Activated T-helper 1 cell treated with anti-CD3 and anti-CD28 coated beads, Interleukin-12 subunit alpha, Interleukin-12 subunit beta, Interleukin-2, Interleukin-4 antibody, amounts not matched to agents 30 ng/mL and 10 ng/mL and 1 ng/mL, durations not matched to agents 14 hours and 24 hours and 36 hours (primary cell): ENCODE measurements at regions not wholly inside any gene's neighbourhood (a gene's known extent, or its start where the extent isn't known, plus 50 kb on each side); places are given as distances from the start of the nearest gene placed in this dataset.
"Not testable (repeated sequence)": the region's sequence is repeated elsewhere in the genome, so short reads cannot be mapped to it uniquely, and the experiment has no call there.

Experiments used
- DNase-seq: peaks from one replicate; pipeline ENCODE4 v3.0.0; 2021; ENCODE audit warnings: low spot score
- H3K27ac Mint-ChIP-seq: one replicate; pipeline ENCODE4 v1.8.0; 2021; ENCODE audit warnings: mild to moderate bottlenecking, mixed read lengths
- H3K27me3 Mint-ChIP-seq: one replicate; pipeline ENCODE4 v1.8.0; 2022; ENCODE audit warnings: mild to moderate bottlenecking, moderate library complexity, mixed read lengths; ENCODE audit not compliant: insufficient read depth
- H3K36me3 Mint-ChIP-seq: one replicate; pipeline ENCODE4 v1.8.0; 2021; ENCODE audit warnings: low read depth, mixed read lengths
- H3K4me1 Mint-ChIP-seq: one replicate; pipeline ENCODE4 v1.8.0; 2021; ENCODE audit warnings: low read depth, mixed read lengths
- H3K4me3 Mint-ChIP-seq: one replicate; pipeline ENCODE4 v1.8.0; 2021; ENCODE audit warnings: mild to moderate bottlenecking, moderate library complexity, mixed read lengths
- H3K9me3 Mint-ChIP-seq: one replicate; pipeline ENCODE4 v1.8.0; 2021; ENCODE audit warnings: mixed read lengths
- intact Hi-C: fragments of 100-400 bp; cut with micrococcal nuclease; formaldehyde crosslinking; loops from one replicate; pipeline ENCODE4 v1.15.1; 2024

DNA sequence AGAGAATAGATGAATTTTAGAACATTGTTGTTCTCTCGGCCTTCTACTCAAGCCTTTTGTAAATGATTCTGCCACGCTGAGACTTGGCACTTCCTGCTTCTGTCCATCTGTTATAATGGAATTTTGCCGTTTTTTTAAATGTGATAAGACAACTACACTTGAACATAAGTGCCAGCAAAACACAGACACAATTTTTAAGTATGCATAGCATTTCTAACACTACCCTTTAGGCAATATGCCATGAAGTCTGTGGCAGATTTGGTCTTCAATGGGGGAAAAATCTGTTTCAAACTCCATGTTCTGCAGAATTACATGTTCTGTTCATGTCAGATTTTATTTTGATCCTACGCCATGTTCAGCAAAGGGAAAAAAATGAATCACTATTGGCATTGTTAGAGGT lies 1170.7 kb upstream of the SLC39A10 start:
- Mint-ChIP-seq H3K9me3 (no peaks in the 10 kb centered on the region), H3K27ac (no peak overlapping the region), H3K4me3 (no peak overlapping the region), H3K36me3 (no peaks in the 10 kb centered on the region), H3K27me3 (no peaks in the 10 kb centered on the region), H3K4me1 (no peaks in the 10 kb centered on the region)
- intact Hi-C loops: no loop called here
- no peak for DNase-seq

DNA sequence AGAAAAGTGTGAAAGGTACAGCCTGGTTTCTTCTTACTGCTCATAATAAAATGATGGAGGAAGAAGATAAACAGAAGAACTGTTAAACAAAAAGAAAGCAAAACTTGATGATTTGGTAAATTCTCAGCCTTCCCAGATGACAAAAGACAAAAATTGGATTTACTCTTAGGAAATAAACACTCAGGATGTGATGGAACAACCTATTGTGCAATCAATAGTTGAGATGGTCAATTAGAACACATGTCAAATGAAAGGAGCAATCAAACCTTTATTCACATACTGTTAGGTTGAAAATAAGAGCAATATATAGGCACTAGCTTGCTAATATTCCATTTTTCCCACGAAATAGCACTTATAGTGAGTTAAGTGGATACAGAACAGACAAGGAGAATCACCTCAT lies 1174.0 kb upstream of the SLC39A10 start:
- Mint-ChIP-seq H3K27ac (no peak overlapping the region), H3K4me1 (no peaks in the 10 kb centered on the region), H3K9me3 (no peaks in the 10 kb centered on the region), H3K36me3 (no peaks in the 10 kb centered on the region), H3K27me3 (no peaks in the 10 kb centered on the region), H3K4me3 (no peak overlapping the region)
- no peak for DNase-seq
- intact Hi-C loops: no loop called here

DNA sequence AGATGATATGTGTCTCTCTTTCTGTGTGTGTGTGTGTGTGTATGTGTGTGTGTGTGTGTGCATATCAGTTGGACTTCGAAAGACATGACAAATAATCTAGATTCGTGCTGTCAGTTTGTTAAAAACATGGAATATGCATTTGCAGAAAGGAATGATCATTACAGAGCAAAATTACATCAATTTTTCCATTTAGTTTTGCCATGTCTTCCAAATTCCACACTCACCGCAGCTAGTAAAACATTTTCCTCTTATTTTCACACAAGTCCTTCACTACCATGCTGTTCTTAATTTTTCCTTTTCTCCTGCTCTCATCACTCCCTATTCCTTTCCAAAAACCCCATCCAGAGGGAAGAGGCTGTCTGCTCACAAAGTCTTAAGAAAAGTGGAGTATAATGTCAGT lies 1191.4 kb upstream of the SLC39A10 start:
- no peak for DNase-seq
- no peaks in the 10 kb centered on the region for H3K4me1 Mint-ChIP-seq
- H3K9me3 Mint-ChIP-seq: no peaks in the 10 kb centered on the region
- no peak overlapping the region for H3K4me3 Mint-ChIP-seq
- intact Hi-C loops: loop anchor here (5.0 to 10.0 kb wide), 4 partner anchors 849 to 1799 kb away; partner anchors contain the start of gene DNAH7
- H3K36me3 Mint-ChIP-seq: no peaks in the 10 kb centered on the region
- H3K27ac Mint-ChIP-seq: no peak overlapping the region
- H3K27me3 Mint-ChIP-seq: no peaks in the 10 kb centered on the region

DNA sequence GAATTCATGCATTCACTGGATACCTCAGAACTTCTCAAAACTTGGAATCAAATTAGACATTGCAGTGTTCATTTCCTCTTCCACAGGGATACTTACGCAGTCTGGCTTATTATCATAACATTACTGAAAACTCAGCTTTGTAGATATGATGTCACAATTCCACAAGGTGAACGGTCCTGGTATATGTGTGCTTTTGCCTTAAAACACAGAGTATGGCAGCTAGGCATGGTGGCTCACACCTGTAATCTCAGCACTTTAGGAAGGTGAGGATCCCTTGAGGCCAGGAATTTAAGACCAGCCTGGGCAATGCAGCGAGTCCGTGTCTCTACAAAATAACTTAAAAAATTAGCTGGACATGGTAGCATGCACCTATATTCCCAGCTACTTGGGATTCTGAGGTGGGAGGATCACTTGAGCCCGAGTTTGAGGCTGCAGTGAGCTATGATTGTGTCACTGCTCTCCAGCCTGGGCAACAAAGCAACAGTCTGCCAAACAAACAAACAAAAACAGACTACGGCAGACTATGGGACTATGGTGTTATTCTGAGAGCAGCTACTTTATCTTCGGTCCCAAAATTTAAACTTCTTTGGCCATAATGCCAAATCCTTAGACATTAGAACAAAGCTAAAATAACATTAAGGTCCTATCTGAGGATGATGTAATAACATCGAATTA lies 1191.9 kb upstream of the SLC39A10 start:
- H3K36me3 Mint-ChIP-seq: no peaks in the 10 kb centered on the region
- intact Hi-C loops: loop anchor here (5.0 to 10.0 kb wide), 4 partner anchors 850 to 1800 kb away; partner anchors contain the start of gene DNAH7
- no peak overlapping the region for H3K4me3 Mint-ChIP-seq
- DNase-seq: no peak
- no peaks in the 10 kb centered on the region for H3K9me3 Mint-ChIP-seq
- H3K27me3 Mint-ChIP-seq: no peaks in the 10 kb centered on the region
- H3K27ac Mint-ChIP-seq: no peak overlapping the region
- H3K4me1 Mint-ChIP-seq: no peaks in the 10 kb centered on the region

DNA sequence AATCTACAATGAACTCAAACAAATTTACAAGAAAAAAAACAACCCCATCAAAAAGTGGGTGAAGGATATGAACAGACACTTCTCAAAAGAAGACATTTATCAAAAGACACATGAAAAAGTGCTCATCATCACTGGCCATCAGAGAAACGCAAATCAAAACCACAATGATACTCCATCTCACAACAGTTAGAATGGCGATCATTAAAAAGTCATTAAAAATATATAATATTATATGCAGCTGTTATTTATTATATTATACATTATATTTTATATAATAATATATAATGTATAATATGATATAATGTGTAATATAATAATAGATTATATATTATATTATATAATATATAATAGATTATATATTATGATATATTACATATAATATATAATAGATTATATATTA lies 1194.1 kb upstream of the SLC39A10 start:
- not testable (repeated sequence) for H3K27me3 Mint-ChIP-seq, H3K27ac Mint-ChIP-seq, H3K36me3 Mint-ChIP-seq, H3K9me3 Mint-ChIP-seq, DNase-seq, H3K4me1 Mint-ChIP-seq, H3K4me3 Mint-ChIP-seq
- intact Hi-C loops: loop anchor here (10.0 kb wide), 3 partner anchors 852 to 1802 kb away; no protein-coding TSS in a partner anchor

DNA sequence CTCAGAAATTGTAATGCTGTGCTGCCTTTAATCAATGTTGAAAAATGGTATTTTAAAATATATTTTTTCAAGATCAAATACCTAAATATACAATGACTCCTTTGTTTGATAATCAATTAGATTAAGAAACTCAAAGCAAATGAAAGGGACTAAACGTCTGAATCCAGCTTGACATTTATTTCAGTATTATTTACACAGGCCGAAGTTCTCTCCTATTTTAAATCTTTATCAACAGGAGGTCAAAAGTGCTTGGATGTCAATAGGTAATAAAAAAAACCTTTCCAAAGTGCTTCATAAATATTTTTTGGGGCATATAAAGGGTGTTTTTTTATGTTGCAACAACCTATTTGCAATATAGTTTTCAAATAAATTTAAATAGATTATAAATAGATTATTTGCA lies 1201.7 kb upstream of the SLC39A10 start:
- Mint-ChIP-seq H3K27ac (no peak overlapping the region), H3K27me3 (no peaks in the 10 kb centered on the region), H3K4me1 (no peaks in the 10 kb centered on the region), H3K9me3 (no peaks in the 10 kb centered on the region), H3K4me3 (no peak overlapping the region), H3K36me3 (no peaks in the 10 kb centered on the region)
- no peak for DNase-seq
- intact Hi-C loops: no loop called here

DNA sequence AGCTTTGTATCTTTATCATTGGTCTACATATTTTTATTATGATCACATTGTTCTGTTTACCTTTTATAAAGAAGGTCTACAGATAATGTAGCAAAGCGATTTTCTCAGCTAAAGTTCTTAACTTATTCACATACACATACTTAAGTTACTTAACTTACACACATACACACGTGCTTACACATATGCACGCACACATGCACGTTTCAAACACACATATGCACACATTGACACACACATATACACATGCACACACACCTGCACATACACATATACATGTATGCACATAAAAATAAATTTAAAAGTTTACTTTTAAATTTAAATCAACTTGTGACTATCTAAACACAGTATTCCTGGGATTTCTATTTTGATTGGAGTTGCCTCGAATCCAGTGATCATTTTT lies 1204.5 kb upstream of the SLC39A10 start:
- H3K27me3 Mint-ChIP-seq: no peaks in the 10 kb centered on the region
- intact Hi-C loops: no loop called here
- no peaks in the 10 kb centered on the region for H3K36me3 Mint-ChIP-seq
- no peak overlapping the region for H3K4me3 Mint-ChIP-seq
- no peak for DNase-seq
- no peak overlapping the region for H3K27ac Mint-ChIP-seq
- H3K4me1 Mint-ChIP-seq: no peaks in the 10 kb centered on the region
- no peaks in the 10 kb centered on the region for H3K9me3 Mint-ChIP-seq

DNA sequence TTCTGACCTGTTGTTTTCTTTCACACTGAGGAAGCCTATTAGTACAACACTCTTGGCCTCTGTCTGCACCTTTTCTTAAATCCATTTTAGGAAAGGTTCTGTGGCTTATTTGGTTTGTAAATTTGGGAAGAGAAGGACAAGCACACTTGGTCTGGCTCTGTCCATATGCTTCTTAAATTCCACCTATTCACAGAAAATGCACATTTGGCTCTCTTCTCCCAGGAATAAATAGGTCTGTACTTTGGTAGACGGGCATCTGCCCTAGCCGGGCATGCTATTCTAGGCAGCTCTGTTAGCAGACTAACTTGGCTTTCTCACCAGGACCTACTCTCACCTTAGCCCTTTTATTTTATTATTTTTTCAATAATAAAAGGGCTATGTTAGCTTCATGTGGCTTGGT lies 1211.8 kb upstream of the SLC39A10 start:
- intact Hi-C loops: no loop called here
- H3K4me1 Mint-ChIP-seq: no peaks in the 10 kb centered on the region
- H3K27ac Mint-ChIP-seq: no peak overlapping the region
- DNase-seq: no peak
- H3K4me3 Mint-ChIP-seq: no peak overlapping the region
- no peaks in the 10 kb centered on the region for H3K36me3 Mint-ChIP-seq
- H3K9me3 Mint-ChIP-seq: peaks cover 6% of the 10 kb centered on the region
- no peaks in the 10 kb centered on the region for H3K27me3 Mint-ChIP-seq

DNA sequence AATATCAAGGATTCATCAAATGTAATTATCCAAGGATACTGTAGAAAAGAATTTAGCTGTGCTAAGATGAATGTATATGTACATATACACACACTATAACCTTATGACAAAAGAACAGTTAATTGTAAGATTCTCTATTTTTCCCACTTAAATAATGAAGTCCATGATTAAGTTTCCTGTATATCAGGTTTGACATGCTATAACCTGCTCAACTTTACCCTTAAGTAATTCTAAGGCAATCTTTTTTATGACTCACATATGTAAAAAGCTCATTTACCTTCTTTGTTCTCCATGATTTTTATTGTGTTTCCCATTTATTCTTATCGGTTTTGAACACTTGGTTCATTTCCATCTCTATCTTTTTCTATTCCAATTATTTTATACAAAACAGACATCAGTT lies 1213.1 kb upstream of the SLC39A10 start:
- intact Hi-C loops: no loop called here
- Mint-ChIP-seq H3K27ac (no peak overlapping the region), H3K9me3 (peaks cover 6% of the 10 kb centered on the region)

DNA sequence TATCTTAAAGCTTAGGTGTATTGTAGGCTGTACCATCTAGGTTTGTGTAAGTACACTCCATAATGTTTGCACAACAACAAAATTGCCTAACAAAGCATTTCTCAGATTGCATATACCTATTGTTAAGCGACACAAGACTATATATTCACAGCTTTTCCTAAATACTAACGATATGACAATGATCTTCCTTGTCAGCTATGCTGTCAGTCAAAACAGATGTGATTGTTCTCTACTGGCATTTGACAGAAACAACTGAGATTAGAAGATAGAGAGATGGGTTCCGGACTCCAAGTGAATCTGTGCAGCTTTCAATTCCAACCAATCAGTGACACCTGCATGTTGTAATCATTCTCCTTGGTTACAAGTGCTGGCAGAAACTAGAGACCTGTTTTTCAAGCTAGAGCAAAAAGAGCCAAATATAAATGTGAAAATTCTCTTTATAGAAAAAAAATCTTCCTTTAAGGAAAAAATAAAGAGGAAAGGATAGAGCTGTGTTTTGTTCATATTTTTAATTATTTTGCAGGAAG lies 1232.3 kb upstream of the SLC39A10 start:
- no peak overlapping the region for H3K27ac Mint-ChIP-seq
- no peak overlapping the region for H3K4me3 Mint-ChIP-seq

More for the DNA sequence above, 1213.1 kb upstream of the SLC39A10 start:
- Mint-ChIP-seq H3K27me3 (no peaks in the 10 kb centered on the region), H3K36me3 (no peaks in the 10 kb centered on the region), H3K4me3 (no peak overlapping the region), H3K4me1 (no peaks in the 10 kb centered on the region)
- DNase-seq: no peak

DNA sequence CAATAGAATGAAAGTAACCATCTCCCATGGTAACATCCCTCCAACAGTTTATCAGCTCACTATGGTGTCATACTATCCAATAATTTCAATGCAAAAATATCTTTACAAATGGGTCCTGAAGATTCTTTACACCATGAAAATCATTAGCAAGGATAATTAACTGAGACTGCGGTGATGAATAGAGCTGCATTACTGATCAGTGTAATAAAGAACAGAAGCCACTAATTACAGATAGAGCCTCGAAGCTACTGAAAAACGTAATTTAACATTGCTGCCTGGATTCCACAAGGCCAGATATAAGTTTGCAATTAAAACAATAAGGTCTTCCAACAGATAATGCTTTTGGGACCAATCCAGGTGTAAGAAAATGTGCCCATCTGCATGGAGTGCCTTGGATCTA lies 1245.8 kb upstream of the SLC39A10 start:
- Mint-ChIP-seq H3K27ac (no peak overlapping the region), H3K36me3 (no peaks in the 10 kb centered on the region), H3K4me1 (no peaks in the 10 kb centered on the region), H3K4me3 (no peak overlapping the region), H3K9me3 (no peaks in the 10 kb centered on the region), H3K27me3 (no peaks in the 10 kb centered on the region)
- intact Hi-C loops: no loop called here
- DNase-seq: no peak

More for the DNA sequence above, 1232.3 kb upstream of the SLC39A10 start:
- Mint-ChIP-seq H3K27me3 (no peaks in the 10 kb centered on the region), H3K36me3 (no peaks in the 10 kb centered on the region), H3K9me3 (no peaks in the 10 kb centered on the region), H3K4me1 (no peaks in the 10 kb centered on the region)
- no peak for DNase-seq
- intact Hi-C loops: no loop called here

DNA sequence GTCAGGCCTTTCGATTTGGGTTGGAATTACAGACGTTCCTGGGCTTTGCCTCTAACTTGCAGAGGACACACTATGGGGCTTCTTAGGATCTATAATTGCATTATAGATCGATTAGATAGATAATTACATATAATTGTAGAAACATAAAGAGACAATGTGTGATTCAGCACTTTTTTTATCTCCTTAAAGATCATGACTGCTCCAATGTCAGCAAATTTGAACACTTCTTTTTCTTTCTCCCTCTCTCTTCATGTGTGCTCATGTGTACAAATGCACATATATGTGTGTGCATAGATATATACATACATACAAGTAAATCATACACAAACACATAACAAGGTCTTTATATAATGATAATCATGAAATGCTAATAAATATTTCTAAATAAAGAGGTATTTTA lies 1261.2 kb upstream of the SLC39A10 start:
- no peaks in the 10 kb centered on the region for H3K9me3 Mint-ChIP-seq

DNA sequence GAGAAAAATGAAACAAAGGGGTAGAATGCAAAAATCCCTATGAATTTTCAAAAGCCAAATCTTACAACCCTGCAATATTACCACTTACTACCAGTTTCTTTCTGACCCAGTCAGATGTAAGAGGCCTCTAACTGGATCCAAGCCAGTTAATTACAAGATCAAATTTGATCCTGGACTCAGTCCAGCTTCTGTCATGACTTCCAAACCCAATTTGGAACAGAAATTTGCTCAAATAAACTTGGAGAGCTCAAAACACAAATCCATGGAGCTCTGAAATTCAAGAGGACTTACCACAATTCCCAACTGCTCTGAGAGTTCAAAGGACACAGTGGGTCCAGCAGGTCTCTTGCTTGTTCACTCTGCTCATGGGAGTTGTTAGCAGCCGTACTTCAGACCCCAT lies 1271.7 kb upstream of the SLC39A10 start:
- no peak for DNase-seq
- Mint-ChIP-seq H3K36me3 (no peaks in the 10 kb centered on the region), H3K27me3 (no peaks in the 10 kb centered on the region), H3K27ac (no peak overlapping the region), H3K4me3 (no peak overlapping the region), H3K4me1 (no peaks in the 10 kb centered on the region), H3K9me3 (peaks cover 15% of the 10 kb centered on the region)
- intact Hi-C loops: no loop called here

More for the DNA sequence above, 1261.2 kb upstream of the SLC39A10 start:
- Mint-ChIP-seq H3K27ac (no peak overlapping the region), H3K4me3 (no peak overlapping the region), H3K36me3 (no peaks in the 10 kb centered on the region), H3K27me3 (no peaks in the 10 kb centered on the region), H3K4me1 (no peaks in the 10 kb centered on the region)
- intact Hi-C loops: no loop called here
- no peak for DNase-seq

DNA sequence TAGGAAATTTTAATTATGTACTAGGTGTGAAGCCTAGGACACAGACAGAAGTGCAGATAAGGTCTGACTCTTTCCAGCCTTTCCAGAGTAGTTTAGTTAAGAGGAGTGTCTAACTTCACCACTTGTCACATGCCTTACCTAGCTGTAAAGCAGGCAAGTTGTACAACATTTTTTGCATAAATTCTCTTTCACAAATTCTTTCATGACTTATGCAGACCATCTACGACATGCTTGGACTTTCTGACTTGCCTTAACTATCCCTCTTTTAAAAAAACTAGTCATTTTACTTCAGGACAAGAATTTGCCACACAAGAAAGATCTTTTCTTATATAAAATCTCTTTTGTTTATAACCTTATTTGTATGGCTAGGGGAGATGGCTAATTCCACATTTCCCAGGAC lies 1273.6 kb upstream of the SLC39A10 start:
- H3K4me1 Mint-ChIP-seq: no peaks in the 10 kb centered on the region
- no peaks in the 10 kb centered on the region for H3K36me3 Mint-ChIP-seq
- no peak overlapping the region for H3K4me3 Mint-ChIP-seq
- intact Hi-C loops: no loop called here
- no peak for DNase-seq
- peaks cover 15% of the 10 kb centered on the region for H3K9me3 Mint-ChIP-seq
- H3K27ac Mint-ChIP-seq: no peak overlapping the region
- no peaks in the 10 kb centered on the region for H3K27me3 Mint-ChIP-seq
